Activated CD8-positive, alpha-beta T cell treated with anti-CD3 and anti-CD28 coated beads for 36 hours (primary cell): ENCODE measurements at regions not wholly inside any gene's neighbourhood (a gene's known extent, or its start where the extent isn't known, plus 50 kb on each side); places are given as distances from the start of the nearest gene placed in this dataset.

Experiments used
- ATAC-seq: fragments of 200-7000 bp; cut with Tn5 transposase; one replicate; pipeline ENCODE4 v1.10.0; 2021; ENCODE audit warnings: mild to moderate bottlenecking, moderate library complexity
- CTCF ChIA-PET: fragments of 350-600 bp; sonication (Branson Sonifier 250); formaldehyde crosslinking; loops from one replicate; lab custom pipeline; 2021; ENCODE audit warnings: antibody characterized with exemption; lab: Charles Lee
- POLR2A ChIA-PET: fragments of 350-600 bp; sonication (Branson Sonifier 250); formaldehyde crosslinking; loops from one replicate; lab custom pipeline; 2021; ENCODE audit warnings: antibody characterized with exemption; lab: Charles Lee
- DNase-seq: peaks from one replicate; pipeline ENCODE4 v3.0.0-alpha.2; 2020
- H3K27ac Mint-ChIP-seq: one replicate; pipeline ENCODE4 v1.8.0; 2021; ENCODE audit warnings: mild to moderate bottlenecking, mixed read lengths
- H3K27me3 Mint-ChIP-seq: one replicate; pipeline ENCODE4 v1.8.0; 2021; ENCODE audit warnings: mixed read lengths
- H3K36me3 Mint-ChIP-seq: one replicate; pipeline ENCODE4 v1.8.0; 2021; ENCODE audit warnings: low read depth, mixed read lengths
- H3K4me1 Mint-ChIP-seq: one replicate; pipeline ENCODE4 v1.8.0; 2021; ENCODE audit warnings: low read depth, mixed read lengths
- H3K4me3 Mint-ChIP-seq: one replicate; pipeline ENCODE4 v1.8.0; 2021; ENCODE audit warnings: mild to moderate bottlenecking, moderate library complexity, mixed read lengths
- H3K9me3 Mint-ChIP-seq: one replicate; pipeline ENCODE4 v1.8.0; 2021; ENCODE audit warnings: mixed read lengths
- CTCF ChIP-seq: fragments of 200-600 bp; IDR thresholded peaks from one replicate; pipeline ENCODE4 v1.8.0; 2022; ENCODE audit warnings: antibody characterized with exemption, mild to moderate bottlenecking
- intact Hi-C: fragments of 100-400 bp; cut with micrococcal nuclease; formaldehyde crosslinking; loops from one replicate; pipeline ENCODE4 v1.10.0; 2022

- Mint-ChIP-seq H3K4me3 (no peak overlapping the region), H3K36me3 (no peaks in the 10 kb centered on the region), H3K4me1 (no peaks in the 10 kb centered on the region), H3K27ac (no peak overlapping the region), H3K27me3 (no peaks in the 10 kb centered on the region), H3K9me3 (no peaks in the 10 kb centered on the region)
- no peak for TF ChIP-seq CTCF
- DNase-seq = no peak
- ChIA-PET CTCF (no interaction called here), POLR2A (no interaction called here)
- intact Hi-C loops = no loop called here
- no peak for ATAC-seq
Observed at GRCh38 chr3:135779024-135779423, 186.5 kb upstream of the PPP2R3A start.

GRCh38 chr3:135779590-135780235, 185.8 kb upstream of the PPP2R3A start:
- DNase-seq (no peak), ATAC-seq (no peak)
- Mint-ChIP-seq H3K36me3 (no peaks in the 10 kb centered on the region), H3K27ac (no peak overlapping the region), H3K27me3 (no peaks in the 10 kb centered on the region), H3K4me1 (no peaks in the 10 kb centered on the region), H3K9me3 (no peaks in the 10 kb centered on the region), H3K4me3 (no peak overlapping the region)
- ChIA-PET CTCF (no interaction called here), POLR2A (interaction anchor here (0.6 kb wide), 1 partner anchor 1212 kb away, joined by 3 read pairs; no protein-coding TSS in a partner anchor)
- no peak for TF ChIP-seq CTCF
- intact Hi-C loops = no loop called here

DNA sequence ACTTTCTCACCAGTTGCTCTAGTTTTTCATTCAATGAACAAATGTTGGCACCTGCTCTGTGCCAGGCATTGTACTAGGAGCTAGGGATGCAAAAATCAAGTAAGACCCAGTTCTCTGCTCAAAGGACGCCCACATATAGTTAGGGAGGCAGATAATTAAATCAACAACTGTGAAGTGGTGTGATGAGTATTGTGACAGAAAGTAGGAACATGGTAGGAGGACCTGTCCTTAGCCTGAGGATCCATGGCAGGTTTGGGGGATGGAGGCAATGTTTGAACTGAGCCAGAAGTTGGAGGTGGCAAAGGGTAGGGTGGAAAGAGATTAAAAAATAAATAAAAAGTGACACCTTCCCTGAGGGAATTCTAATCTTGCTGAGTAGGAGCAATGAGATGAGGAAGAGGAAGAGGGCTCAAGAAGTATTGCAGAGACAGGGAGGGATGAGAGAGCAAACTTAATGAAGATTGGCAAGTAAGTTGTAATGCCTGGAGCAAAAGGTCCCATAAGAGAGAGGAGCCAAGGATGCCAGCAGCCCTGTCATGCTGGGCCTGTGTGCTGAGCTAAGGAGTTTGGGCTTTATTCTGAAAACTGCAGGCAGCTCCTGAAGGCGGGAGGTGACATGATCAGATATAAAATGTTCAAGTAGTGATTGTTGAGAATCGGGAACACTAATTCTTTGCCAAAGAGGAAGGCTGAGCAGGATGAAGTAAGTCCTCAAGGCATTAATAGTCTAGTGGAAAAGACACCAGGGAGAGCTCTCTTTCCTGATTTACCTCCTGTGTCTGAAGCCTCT, 184.3 kb upstream of the PPP2R3A start:
- Mint-ChIP-seq H3K4me1 (no peaks in the 10 kb centered on the region), H3K36me3 (no peaks in the 10 kb centered on the region), H3K27ac (no peak overlapping the region), H3K9me3 (no peaks in the 10 kb centered on the region), H3K4me3 (no peak overlapping the region), H3K27me3 (no peaks in the 10 kb centered on the region)
- DNase-seq = no peak
- TF ChIP-seq CTCF = no peak
- intact Hi-C loops = no loop called here
- ATAC-seq = no peak
- POLR2A ChIA-PET = no interaction called here
- CTCF ChIA-PET = no interaction called here

- intact Hi-C loops = no loop called here
- DNase-seq (no peak), ATAC-seq (no peak)
- Mint-ChIP-seq H3K4me3 (no peak overlapping the region), H3K36me3 (no peaks in the 10 kb centered on the region), H3K27me3 (no peaks in the 10 kb centered on the region), H3K9me3 (no peaks in the 10 kb centered on the region), H3K27ac (no peak overlapping the region), H3K4me1 (no peaks in the 10 kb centered on the region)
- POLR2A ChIA-PET = no interaction called here
- CTCF ChIA-PET = no interaction called here
- TF ChIP-seq CTCF = no peak
Observed at GRCh38 chr3:135784557-135784956, 181.0 kb upstream of the PPP2R3A start.

DNA sequence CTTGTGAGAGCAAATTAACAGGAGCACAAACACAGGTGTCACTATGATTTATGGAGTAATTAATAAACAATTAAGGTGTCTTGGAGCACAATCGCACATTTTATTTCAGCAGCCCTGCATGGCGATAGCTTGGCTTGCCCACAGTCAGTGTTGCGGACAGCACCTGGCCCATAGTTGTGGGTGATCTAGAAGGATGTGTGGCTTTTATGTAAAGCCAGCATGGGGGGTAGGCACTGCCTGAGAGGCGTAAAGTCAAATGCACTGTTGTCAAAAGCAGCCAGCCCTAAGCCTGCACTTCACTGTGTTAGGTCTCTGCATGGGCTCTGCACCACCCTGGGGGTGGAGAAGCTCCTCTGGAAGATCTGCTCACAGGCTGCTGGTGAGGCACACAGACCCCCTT, 177.4 kb upstream of the PPP2R3A start:
- TF ChIP-seq CTCF = no peak
- ChIA-PET POLR2A (no interaction called here), CTCF (no interaction called here)
- ATAC-seq (no peak), DNase-seq (no peak)
- intact Hi-C loops = no loop called here
- Mint-ChIP-seq H3K36me3 (no peaks in the 10 kb centered on the region), H3K27ac (no peak overlapping the region), H3K4me3 (no peak overlapping the region), H3K4me1 (no peaks in the 10 kb centered on the region), H3K27me3 (peaks cover 3% of the 10 kb centered on the region), H3K9me3 (no peaks in the 10 kb centered on the region)
